ENCODE measurements at regions not wholly inside any gene's neighbourhood (a gene's known extent, or its start where the extent isn't known, plus 50 kb on each side); places are given as distances from the start of the nearest gene placed in this dataset.

- H3K27ac ChIP-seq (ENCODE audit: low read depth, low read length) = no peak overlapping the region
- no peaks in the 10 kb centered on the region for H3K36me3 ChIP-seq (ENCODE audit: control insufficient read depth in 1 of 2, insufficient read depth in 2 of 2, low read length in 2 of 2)
- H3K4me1 ChIP-seq (ENCODE audit: control insufficient read depth in 1 of 2, insufficient read depth in 2 of 2, low read length in 2 of 2) = no peaks in the 10 kb centered on the region
- TF ChIP-seq REST (IDR thresholded peaks at IDR 0.05; ENCODE audit: low read depth) (no peak), POLR2AphosphoS5 (IDR thresholded peaks at IDR 0.05; ENCODE audit: low read depth, low read length) (no peak), SP1 (IDR thresholded peaks at IDR 0.05; ENCODE audit: low read depth) (no peak), EZH2 (IDR thresholded peaks at IDR 0.05) (no peak), CBX3 (IDR thresholded peaks at IDR 0.05; ENCODE audit: low read depth) (no peak), JUND (IDR thresholded peaks at IDR 0.05) (no peak), ZNF274 (IDR thresholded peaks at IDR 0.05; ENCODE audit: low read depth, low read length) (no peak), EZH2phosphoT487 (IDR thresholded peaks at IDR 0.05; ENCODE audit: borderline replicate concordance) (no peak), SIN3A (IDR thresholded peaks at IDR 0.05; ENCODE audit: low read depth) (no peak), POLR2A (IDR thresholded peaks at IDR 0.05; ENCODE audit: borderline replicate concordance, extremely low read depth, insufficient read depth, insufficient read length) (no peak), CEBPB (IDR thresholded peaks at IDR 0.05; ENCODE audit: low read depth) (no peak), FOSL1 (IDR thresholded peaks at IDR 0.05; ENCODE audit: low read depth) (no peak), MAX (IDR thresholded peaks at IDR 0.05) (no peak), CTCF (IDR thresholded peaks at IDR 0.05 in 2 of 3, conservative IDR thresholded peaks at IDR 0.05 in 1 of 3; ENCODE audit: borderline replicate concordance in 1 of 3, insufficient read depth in 1 of 3, low read depth in 2 of 3, low read length in 2 of 3) (no peak), RAD21 (IDR thresholded peaks at IDR 0.05; ENCODE audit: low read depth) (no peak), ELF1 (IDR thresholded peaks at IDR 0.05; ENCODE audit: borderline replicate concordance, low read depth) (no peak), ZFX (IDR thresholded peaks at IDR 0.05) (no peak)
- H3K4me3 ChIP-seq (replicated peaks in 1 of 2; ENCODE audit: low read depth in 1 of 2, low read length in 2 of 2) = no peak overlapping the region
- no peaks in the 10 kb centered on the region for H3K9me3 ChIP-seq (ENCODE audit: control insufficient read depth in 1 of 2, insufficient read depth in 1 of 2, low read depth in 1 of 2, low read length in 2 of 2)
- no peak for ATAC-seq
- CTCF ChIA-PET = no interaction called here
- no peak overlapping the region for H2AFZ ChIP-seq (ENCODE audit: low read depth, low read length, poor library complexity, severe bottlenecking)
- POLR2A ChIA-PET = no interaction called here
- intact Hi-C loops (cut with micrococcal nuclease) = no loop called here
- no peak overlapping the region for H3K9ac ChIP-seq (ENCODE audit: low read length)
- RAD21 ChIA-PET (ENCODE audit: low non-redundant PET in 1 of 2, low total read pairs in 2 of 2, uncharacterized antibody in 2 of 2, unreplicated experiment in 2 of 2) = no interaction called here
- no peak overlapping the region for H3K4me2 ChIP-seq (ENCODE audit: low read length)
- no peaks in the 10 kb centered on the region for H3K9me2 ChIP-seq (ENCODE audit: insufficient read depth)
- BruUV-seq (replicated peaks) = no TSS peak
- H3K79me2 ChIP-seq (ENCODE audit: insufficient read depth, low read length) = no peaks in the 10 kb centered on the region
- no peak for DNase-seq (ENCODE audit: low read depth, low spot score)
- no peaks in the 10 kb centered on the region for H3K27me3 ChIP-seq (ENCODE audit: insufficient read depth, low read length)
- H4K20me1 ChIP-seq (ENCODE audit: insufficient read depth) = no peaks in the 10 kb centered on the region
Observed at GRCh38 chrX:13235930-13236329, 83.9 kb downstream of the ATXN3L start.

Data from HCT116 (cell line).